ENCODE measurements at regions not wholly inside any gene's neighbourhood (a gene's known extent, or its start where the extent isn't known, plus 50 kb on each side); places are given as distances from the start of the nearest gene placed in this dataset.

DNA sequence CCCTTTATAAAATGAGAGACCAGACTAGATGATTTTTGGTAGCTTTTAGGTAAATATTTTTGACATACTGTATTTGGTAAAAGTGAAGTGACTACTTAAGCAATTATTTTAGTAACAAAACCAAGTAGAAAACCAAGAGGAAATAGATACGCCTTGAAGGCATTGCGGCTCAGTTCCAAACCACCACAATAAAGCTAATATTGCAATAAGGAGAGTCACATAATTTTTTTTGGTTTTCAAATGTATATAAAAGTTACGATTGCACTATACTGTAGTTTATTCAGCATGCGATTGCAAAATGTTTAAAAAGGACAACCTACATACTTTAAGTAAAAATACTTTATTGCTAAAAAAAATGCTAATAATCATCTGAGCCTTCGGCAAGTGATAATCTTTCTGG is 581.7 kb upstream of the POT1 start:
- Histone ChIP-seq H3K4me2 (ENCODE audit: low read length) (no peak overlapping the region), H3K36me3 (ENCODE audit: control insufficient read depth, low read length) (no peaks in the 10 kb centered on the region), H3K4me1 (ENCODE audit: control insufficient read depth, low read length) (no peaks in the 10 kb centered on the region), H3K4me3 (ENCODE audit: low read length) (no peak overlapping the region), H3K9me3 (ENCODE audit: control insufficient read depth, insufficient read depth, low read length) (0 out of 2 replicates have a peak, but pooled peaks cover 2% of the 10 kb centered on the region), H3K27ac (ENCODE audit: low read depth, low read length) (no peak overlapping the region), H3K79me2 (ENCODE audit: control insufficient read depth, low read length) (no peaks in the 10 kb centered on the region), H3K9me2 (replicated peaks; ENCODE audit: control insufficient read depth, low read length) (no peaks in the 10 kb centered on the region), H3F3A (ENCODE audit: control insufficient read depth, insufficient read depth) (no peaks in the 10 kb centered on the region), H3K27me3 (ENCODE audit: control insufficient read depth, low read length) (no peaks in the 10 kb centered on the region), H4K20me1 (ENCODE audit: control insufficient read depth, insufficient read depth, low read depth, low read length) (no peaks in the 10 kb centered on the region)
- TF ChIP-seq EZH2phosphoT487 (IDR thresholded peaks at IDR 0.05; ENCODE audit: borderline replicate concordance, low read length): no peak
- TF ChIP-seq, protein P1, sequence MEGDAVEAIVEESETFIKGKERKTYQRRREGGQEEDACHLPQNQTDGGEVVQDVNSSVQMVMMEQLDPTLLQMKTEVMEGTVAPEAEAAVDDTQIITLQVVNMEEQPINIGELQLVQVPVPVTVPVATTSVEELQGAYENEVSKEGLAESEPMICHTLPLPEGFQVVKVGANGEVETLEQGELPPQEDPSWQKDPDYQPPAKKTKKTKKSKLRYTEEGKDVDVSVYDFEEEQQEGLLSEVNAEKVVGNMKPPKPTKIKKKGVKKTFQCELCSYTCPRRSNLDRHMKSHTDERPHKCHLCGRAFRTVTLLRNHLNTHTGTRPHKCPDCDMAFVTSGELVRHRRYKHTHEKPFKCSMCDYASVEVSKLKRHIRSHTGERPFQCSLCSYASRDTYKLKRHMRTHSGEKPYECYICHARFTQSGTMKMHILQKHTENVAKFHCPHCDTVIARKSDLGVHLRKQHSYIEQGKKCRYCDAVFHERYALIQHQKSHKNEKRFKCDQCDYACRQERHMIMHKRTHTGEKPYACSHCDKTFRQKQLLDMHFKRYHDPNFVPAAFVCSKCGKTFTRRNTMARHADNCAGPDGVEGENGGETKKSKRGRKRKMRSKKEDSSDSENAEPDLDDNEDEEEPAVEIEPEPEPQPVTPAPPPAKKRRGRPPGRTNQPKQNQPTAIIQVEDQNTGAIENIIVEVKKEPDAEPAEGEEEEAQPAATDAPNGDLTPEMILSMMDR (IDR thresholded peaks at IDR 0.05; ENCODE audit: low read depth, low read length, poor library complexity, severe bottlenecking): no peak

DNA sequence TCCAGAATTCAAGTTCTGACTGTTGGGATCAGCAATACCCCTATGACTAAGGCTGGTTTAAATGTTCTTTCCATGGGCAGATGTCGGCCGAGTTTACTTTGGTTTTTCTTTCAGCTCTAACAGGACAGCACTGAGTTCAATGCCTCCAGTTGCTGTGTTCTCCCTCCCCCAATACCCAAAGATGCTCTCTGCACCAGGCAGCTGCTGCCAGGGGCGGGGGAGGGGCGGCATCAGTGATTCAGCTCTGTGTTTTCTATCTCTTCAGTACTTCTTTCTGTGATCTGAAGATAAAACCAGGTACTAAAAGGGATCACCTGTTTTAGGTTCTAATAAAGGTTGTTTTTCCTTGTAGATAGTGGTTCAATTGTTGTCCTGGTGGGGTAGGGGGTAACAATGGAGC is 576.7 kb upstream of the POT1 start:
- TF ChIP-seq, protein P1 (IDR thresholded peaks at IDR 0.05; ENCODE audit: low read depth, low read length, poor library complexity, severe bottlenecking): no peak
- TF ChIP-seq EZH2phosphoT487 (IDR thresholded peaks at IDR 0.05; ENCODE audit: borderline replicate concordance, low read length): no peak
- H3F3A ChIP-seq (ENCODE audit: control insufficient read depth, insufficient read depth): no peaks in the 10 kb centered on the region

DNA sequence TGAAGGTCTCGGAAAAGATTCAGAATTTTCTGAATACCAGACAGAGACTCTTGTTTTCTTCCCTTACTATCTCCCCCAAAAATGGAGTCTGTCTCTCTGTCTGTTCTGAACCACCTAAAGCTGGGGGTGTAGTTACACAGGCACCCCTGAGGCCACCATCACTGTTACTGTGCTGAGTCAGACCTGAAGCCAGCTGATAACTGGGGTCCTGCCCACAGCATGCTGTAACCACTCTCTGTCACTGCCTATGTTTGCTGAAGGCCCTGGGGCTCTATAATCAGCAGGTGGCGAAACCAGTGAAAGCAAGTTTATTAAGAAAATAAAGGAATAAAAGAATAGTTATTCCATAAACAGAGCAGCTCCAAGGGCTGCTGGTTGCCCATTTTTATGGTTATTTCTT is 575.2 kb upstream of the POT1 start:
- H3F3A ChIP-seq (ENCODE audit: control insufficient read depth, insufficient read depth): no peaks in the 10 kb centered on the region
- H3K4me1 ChIP-seq (ENCODE audit: control insufficient read depth, low read length): no peaks in the 10 kb centered on the region
- 0 out of 2 replicates have a peak, but pooled peaks cover 10% of the 10 kb centered on the region for H3K9me3 ChIP-seq (ENCODE audit: control insufficient read depth, insufficient read depth, low read length)
- no peak overlapping the region for H3K4me2 ChIP-seq (ENCODE audit: low read length)
- TF ChIP-seq EZH2phosphoT487 (IDR thresholded peaks at IDR 0.05; ENCODE audit: borderline replicate concordance, low read length): no peak
- TF ChIP-seq, protein P1 (IDR thresholded peaks at IDR 0.05; ENCODE audit: low read depth, low read length, poor library complexity, severe bottlenecking): no peak
- no peak overlapping the region for H3K4me3 ChIP-seq (ENCODE audit: low read length)
- H3K27me3 ChIP-seq (ENCODE audit: control insufficient read depth, low read length): no peaks in the 10 kb centered on the region
- H4K20me1 ChIP-seq (ENCODE audit: control insufficient read depth, insufficient read depth, low read depth, low read length): no peaks in the 10 kb centered on the region
- H3K36me3 ChIP-seq (ENCODE audit: control insufficient read depth, low read length): no peaks in the 10 kb centered on the region
- no peaks in the 10 kb centered on the region for H3K9me2 ChIP-seq (replicated peaks; ENCODE audit: control insufficient read depth, low read length)
- H3K27ac ChIP-seq (ENCODE audit: low read depth, low read length): no peak overlapping the region
- no peaks in the 10 kb centered on the region for H3K79me2 ChIP-seq (ENCODE audit: control insufficient read depth, low read length)

More for the DNA sequence above, 576.7 kb upstream of the POT1 start:
- Histone ChIP-seq H3K27ac (ENCODE audit: low read depth, low read length) (no peak overlapping the region), H3K4me2 (ENCODE audit: low read length) (no peak overlapping the region), H3K27me3 (ENCODE audit: control insufficient read depth, low read length) (no peaks in the 10 kb centered on the region), H3K9me3 (ENCODE audit: control insufficient read depth, insufficient read depth, low read length) (0 out of 2 replicates have a peak, but pooled peaks cover 10% of the 10 kb centered on the region), H3K4me3 (ENCODE audit: low read length) (no peak overlapping the region), H3K4me1 (ENCODE audit: control insufficient read depth, low read length) (no peaks in the 10 kb centered on the region), H3K9me2 (replicated peaks; ENCODE audit: control insufficient read depth, low read length) (no peaks in the 10 kb centered on the region), H4K20me1 (ENCODE audit: control insufficient read depth, insufficient read depth, low read depth, low read length) (no peaks in the 10 kb centered on the region), H3K79me2 (ENCODE audit: control insufficient read depth, low read length) (no peaks in the 10 kb centered on the region), H3K36me3 (ENCODE audit: control insufficient read depth, low read length) (no peaks in the 10 kb centered on the region)

Data from DOHH2 (cell line).